KMS-11 (cell line): ENCODE measurements at regions not wholly inside any gene's neighbourhood (a gene's known extent, or its start where the extent isn't known, plus 50 kb on each side); places are given as distances from the start of the nearest gene placed in this dataset.

Experiments used
- H2AFZ ChIP-seq: fragments of 200-600 bp; sonication (generic); 2 replicates; pipeline ENCODE4 v1.6.1; 2016; ENCODE audit warnings: antibody characterized with exemption, mixed run types, low read depth
- H3K27ac ChIP-seq: fragments of 200-600 bp; sonication (generic); 2 replicates; pipeline ENCODE4 v1.6.1; 2016; ENCODE audit warnings: mild to moderate bottlenecking, mixed run types
- H3K27me3 ChIP-seq: fragments of 200-600 bp; sonication (generic); 2 replicates; pipeline ENCODE4 v1.6.1; 2017; ENCODE audit warnings: mild to moderate bottlenecking, low read depth, mixed run types, moderate library complexity; ENCODE audit not compliant: insufficient read depth
- H3K36me3 ChIP-seq: fragments of 200-600 bp; sonication (generic); 2 replicates; pipeline ENCODE4 v1.6.1; 2017; ENCODE audit warnings: mild to moderate bottlenecking, mixed run types; ENCODE audit not compliant: insufficient read depth
- H3K4me1 ChIP-seq: fragments of 200-600 bp; sonication (generic); 2 replicates; pipeline ENCODE4 v1.6.1; 2016; ENCODE audit warnings: mild to moderate bottlenecking, low read depth, mixed run types; ENCODE audit not compliant: poor library complexity, severe bottlenecking
- H3K4me2 ChIP-seq: fragments of 200-600 bp; sonication (generic); 2 replicates; pipeline ENCODE4 v1.7.0; 2016; ENCODE audit warnings: mild to moderate bottlenecking, mixed run types
- H3K4me3 ChIP-seq: fragments of 200-600 bp; sonication (generic); IDR thresholded peaks from 2 replicates; pipeline ENCODE4 v1.6.1; 2017; ENCODE audit warnings: low read depth, low read length, mixed read lengths; ENCODE audit not compliant: insufficient read depth
- H3K79me2 ChIP-seq: fragments of 200-600 bp; sonication (generic); 2 replicates; pipeline ENCODE4 v1.6.1; 2016; ENCODE audit warnings: low read depth, mixed run types; ENCODE audit not compliant: insufficient read depth
- H3K9ac ChIP-seq: fragments of 200-600 bp; sonication (generic); 2 replicates; pipeline ENCODE4 v1.6.1; 2016; ENCODE audit warnings: mild to moderate bottlenecking, mixed run types
- H4K20me1 ChIP-seq: fragments of 200-600 bp; sonication (generic); 2 replicates; pipeline ENCODE4 v1.6.1; 2016; ENCODE audit warnings: mild to moderate bottlenecking, mixed run types; ENCODE audit not compliant: insufficient read depth
- TF ChIP-seq, protein P1 (sequence below): fragments of 200-600 bp; sonication (generic); conservative IDR thresholded peaks from 2 replicates; pipeline ENCODE4 v1.6.1; 2017; ENCODE audit warnings: low read depth, mild to moderate bottlenecking, antibody characterized with exemption, low read length, moderate library complexity, mixed read lengths

DNA sequence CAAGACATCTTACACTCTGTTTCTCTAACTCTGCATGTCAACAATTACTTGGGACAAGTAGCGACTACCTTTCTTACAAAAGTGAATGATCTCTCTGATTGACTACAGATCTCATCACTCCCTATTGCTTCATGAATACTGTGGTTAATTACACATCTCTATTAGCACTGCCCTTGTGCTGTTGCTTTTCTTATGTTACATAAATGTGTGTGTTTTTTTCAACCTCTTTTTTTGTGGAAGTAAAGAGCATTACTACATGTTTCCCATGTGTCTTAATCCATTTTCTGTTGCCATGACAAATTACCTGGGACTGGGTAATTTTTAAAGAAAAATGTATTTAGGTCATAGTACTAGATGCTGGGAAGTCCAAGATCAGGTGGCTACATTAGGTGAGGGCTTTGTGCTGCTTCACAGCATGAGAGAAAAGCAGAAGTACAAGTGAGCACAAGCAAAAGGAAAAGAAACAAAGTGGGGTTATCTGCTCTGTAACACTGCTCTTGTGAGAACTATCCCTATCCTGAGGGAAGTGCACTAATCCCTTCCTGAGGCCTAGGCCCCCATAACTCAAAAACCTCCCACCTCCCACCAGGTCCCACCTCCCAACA lies 298.2 kb upstream of the SATB1 start:
- H3K36me3 ChIP-seq, result no peaks in the 10 kb centered on the region
- no peak overlapping the region for H2AFZ ChIP-seq
- no peaks in the 10 kb centered on the region for H4K20me1 ChIP-seq
- H3K4me1 ChIP-seq, result no peaks in the 10 kb centered on the region
- H3K4me2 ChIP-seq, result no peak overlapping the region
- no peaks in the 10 kb centered on the region for H3K27me3 ChIP-seq
- H3K79me2 ChIP-seq, result no peaks in the 10 kb centered on the region
- H3K4me3 ChIP-seq, result no peak overlapping the region
- no peak overlapping the region for H3K9ac ChIP-seq
- TF ChIP-seq, protein P1, sequence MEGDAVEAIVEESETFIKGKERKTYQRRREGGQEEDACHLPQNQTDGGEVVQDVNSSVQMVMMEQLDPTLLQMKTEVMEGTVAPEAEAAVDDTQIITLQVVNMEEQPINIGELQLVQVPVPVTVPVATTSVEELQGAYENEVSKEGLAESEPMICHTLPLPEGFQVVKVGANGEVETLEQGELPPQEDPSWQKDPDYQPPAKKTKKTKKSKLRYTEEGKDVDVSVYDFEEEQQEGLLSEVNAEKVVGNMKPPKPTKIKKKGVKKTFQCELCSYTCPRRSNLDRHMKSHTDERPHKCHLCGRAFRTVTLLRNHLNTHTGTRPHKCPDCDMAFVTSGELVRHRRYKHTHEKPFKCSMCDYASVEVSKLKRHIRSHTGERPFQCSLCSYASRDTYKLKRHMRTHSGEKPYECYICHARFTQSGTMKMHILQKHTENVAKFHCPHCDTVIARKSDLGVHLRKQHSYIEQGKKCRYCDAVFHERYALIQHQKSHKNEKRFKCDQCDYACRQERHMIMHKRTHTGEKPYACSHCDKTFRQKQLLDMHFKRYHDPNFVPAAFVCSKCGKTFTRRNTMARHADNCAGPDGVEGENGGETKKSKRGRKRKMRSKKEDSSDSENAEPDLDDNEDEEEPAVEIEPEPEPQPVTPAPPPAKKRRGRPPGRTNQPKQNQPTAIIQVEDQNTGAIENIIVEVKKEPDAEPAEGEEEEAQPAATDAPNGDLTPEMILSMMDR, result no peak
- H3K27ac ChIP-seq, result no peak overlapping the region

DNA sequence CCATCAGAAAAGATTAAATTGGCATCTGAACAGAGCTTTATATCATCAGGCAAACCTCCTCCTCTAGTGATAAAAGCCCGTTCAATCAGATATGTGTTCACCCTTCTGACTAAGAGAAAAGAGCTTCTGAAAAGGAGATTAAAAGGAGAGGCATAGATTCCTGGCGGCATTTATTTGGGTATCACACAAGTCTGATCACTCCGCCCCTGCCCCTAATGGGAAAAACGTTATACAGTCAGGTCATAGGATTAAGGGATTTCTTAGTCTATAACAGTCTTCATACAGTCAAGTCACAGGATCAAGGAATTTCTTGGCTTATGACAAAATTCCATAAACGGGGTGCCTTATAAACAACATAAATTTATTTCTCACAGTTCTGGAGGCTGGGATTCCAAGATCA lies 295.4 kb upstream of the SATB1 start:
- no peak overlapping the region for H3K27ac ChIP-seq
- TF ChIP-seq, protein P1, result no peak
- no peak overlapping the region for H2AFZ ChIP-seq
- H3K9ac ChIP-seq, result no peak overlapping the region
- no peaks in the 10 kb centered on the region for H3K36me3 ChIP-seq
- H3K79me2 ChIP-seq, result no peaks in the 10 kb centered on the region
- no peak overlapping the region for H3K4me2 ChIP-seq
- H4K20me1 ChIP-seq, result no peaks in the 10 kb centered on the region
- H3K4me3 ChIP-seq, result no peak overlapping the region
- no peaks in the 10 kb centered on the region for H3K4me1 ChIP-seq
- H3K27me3 ChIP-seq, result no peaks in the 10 kb centered on the region

DNA sequence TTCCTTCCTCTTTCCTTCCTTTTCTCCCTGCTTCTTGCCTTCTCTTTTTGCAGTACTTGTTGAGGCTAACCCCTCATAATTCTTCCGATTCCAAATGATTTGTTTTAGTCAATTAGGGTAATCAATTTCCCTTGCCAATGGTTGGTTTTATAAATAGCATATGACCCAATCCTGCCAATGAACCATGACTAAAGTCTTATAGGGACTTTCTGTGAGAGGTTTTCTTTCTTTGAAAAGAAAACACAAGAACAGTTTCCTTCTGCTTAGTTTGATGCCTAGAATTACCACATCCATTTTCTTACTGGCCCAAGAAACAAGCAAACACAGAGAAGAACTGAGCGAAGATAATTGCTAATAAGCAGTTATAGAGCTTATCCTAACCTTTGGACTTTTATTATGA lies 292.5 kb upstream of the SATB1 start:
- H3K9ac ChIP-seq, result no peak overlapping the region
- H2AFZ ChIP-seq, result no peak overlapping the region
- TF ChIP-seq, protein P1, result no peak
- H4K20me1 ChIP-seq, result no peaks in the 10 kb centered on the region
- H3K4me3 ChIP-seq, result no peak overlapping the region
- no peaks in the 10 kb centered on the region for H3K36me3 ChIP-seq
- no peak overlapping the region for H3K4me2 ChIP-seq
- H3K4me1 ChIP-seq, result no peaks in the 10 kb centered on the region
- H3K27ac ChIP-seq, result no peak overlapping the region
- no peaks in the 10 kb centered on the region for H3K79me2 ChIP-seq
- no peaks in the 10 kb centered on the region for H3K27me3 ChIP-seq

DNA sequence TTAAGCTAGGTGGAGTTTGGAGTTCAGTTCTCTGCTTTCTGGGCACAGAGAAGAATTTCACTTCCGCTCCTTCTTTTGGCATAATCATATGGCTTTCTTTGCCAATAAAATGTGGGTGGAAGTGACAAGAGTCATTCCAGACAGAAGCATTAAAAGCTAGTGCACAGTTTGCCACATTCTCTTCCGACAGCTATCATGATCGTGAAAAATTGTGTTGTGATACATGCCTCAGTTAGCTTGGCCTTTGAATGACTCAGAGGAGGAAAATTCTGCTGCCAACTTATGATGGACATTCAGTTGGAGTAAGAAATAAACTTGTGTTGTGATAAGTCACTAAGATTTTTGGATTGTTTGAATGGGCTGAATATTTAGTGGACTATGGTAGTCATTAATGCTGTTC lies 291.7 kb upstream of the SATB1 start:
- no peak overlapping the region for H3K4me2 ChIP-seq
- H3K79me2 ChIP-seq, result no peaks in the 10 kb centered on the region
- H2AFZ ChIP-seq, result no peak overlapping the region
- H4K20me1 ChIP-seq, result no peaks in the 10 kb centered on the region
- TF ChIP-seq, protein P1, result no peak
- H3K4me3 ChIP-seq, result no peak overlapping the region
- no peaks in the 10 kb centered on the region for H3K27me3 ChIP-seq
- H3K4me1 ChIP-seq, result no peaks in the 10 kb centered on the region
- H3K36me3 ChIP-seq, result no peaks in the 10 kb centered on the region
- H3K27ac ChIP-seq, result no peak overlapping the region
- no peak overlapping the region for H3K9ac ChIP-seq
